Skeletal muscle satellite cell (primary cell): ENCODE measurements at regions not wholly inside any gene's neighbourhood (a gene's known extent, or its start where the extent isn't known, plus 50 kb on each side); places are given as distances from the start of the nearest gene placed in this dataset.
"Not testable (repeated sequence)": the region's sequence is repeated elsewhere in the genome, so short reads cannot be mapped to it uniquely, and the experiment has no call there.

Experiments used
- H3K27me3 ChIP-seq: 2 replicates; pipeline ENCODE4 v1.7.0; 2013; ENCODE audit warnings: low read length; ENCODE audit not compliant: control insufficient read depth, insufficient read depth
- H3K36me3 ChIP-seq: 2 replicates; pipeline ENCODE4 v1.7.0; 2013; ENCODE audit warnings: mild to moderate bottlenecking, control low read depth, low read length; ENCODE audit not compliant: insufficient read depth
- H3K4me1 ChIP-seq: 2 replicates; pipeline ENCODE4 v1.7.0; 2013; ENCODE audit warnings: low read length; ENCODE audit not compliant: control insufficient read depth, insufficient read depth
- H3K4me2 ChIP-seq: 2 replicates; pipeline ENCODE4 v1.7.0; 2013; ENCODE audit warnings: mild to moderate bottlenecking, low read length
- H3K4me3 ChIP-seq: 2 replicates; pipeline ENCODE4 v1.7.0; 2013; ENCODE audit warnings: low read length
- H3K9ac ChIP-seq: 2 replicates; pipeline ENCODE4 v1.7.0; 2013; ENCODE audit warnings: mild to moderate bottlenecking, low read depth, low read length, moderate library complexity
- H3K9me3 ChIP-seq: replicated peaks from 2 replicates; pipeline ENCODE4 v1.7.0; 2013; ENCODE audit warnings: mild to moderate bottlenecking, control low read depth, low read length

- H3K9ac ChIP-seq = no peak overlapping the region
- no peaks in the 10 kb centered on the region for H3K27me3 ChIP-seq
- H3K4me1 ChIP-seq = peaks cover 6% of the 10 kb centered on the region
- no peak overlapping the region for H3K4me2 ChIP-seq
- H3K4me3 ChIP-seq = no peak overlapping the region
- no peaks in the 10 kb centered on the region for H3K36me3 ChIP-seq
- no peaks in the 10 kb centered on the region for H3K9me3 ChIP-seq
Measured at GRCh38 chr12:104906695-104907094, 51.4 kb downstream of the SLC41A2 start.

GRCh38 chr12:104905446-104905845 is 52.6 kb downstream of the SLC41A2 start:
- not testable (repeated sequence) for H3K4me1 ChIP-seq, H3K4me3 ChIP-seq, H3K27me3 ChIP-seq, H3K36me3 ChIP-seq, H3K9ac ChIP-seq, H3K9me3 ChIP-seq, H3K4me2 ChIP-seq

GRCh38 chr12:104903648-104904423 is 54.3 kb downstream of the SLC41A2 start:
- no peaks in the 10 kb centered on the region for H3K27me3 ChIP-seq
- no peak overlapping the region for H3K4me3 ChIP-seq

GRCh38 chr12:104902125-104902524 is 56.0 kb downstream of the SLC41A2 start:
- H3K27me3 ChIP-seq = no peaks in the 10 kb centered on the region
- H3K36me3 ChIP-seq = no peaks in the 10 kb centered on the region
- no peak overlapping the region for H3K4me2 ChIP-seq
- H3K9ac ChIP-seq = no peak overlapping the region
- H3K4me1 ChIP-seq = no peaks in the 10 kb centered on the region
- H3K9me3 ChIP-seq = no peaks in the 10 kb centered on the region
- H3K4me3 ChIP-seq = no peak overlapping the region

More at GRCh38 chr12:104903648-104904423, 54.3 kb downstream of the SLC41A2 start:
- Histone ChIP-seq H3K4me1 (no peaks in the 10 kb centered on the region), H3K9ac (no peak overlapping the region), H3K9me3 (no peaks in the 10 kb centered on the region), H3K36me3 (no peaks in the 10 kb centered on the region), H3K4me2 (no peak overlapping the region)

- H3K4me1 ChIP-seq = no peaks in the 10 kb centered on the region
- no peaks in the 10 kb centered on the region for H3K27me3 ChIP-seq
- H3K4me3 ChIP-seq = no peak overlapping the region
- no peaks in the 10 kb centered on the region for H3K36me3 ChIP-seq
- H3K4me2 ChIP-seq = no peak overlapping the region
- no peaks in the 10 kb centered on the region for H3K9me3 ChIP-seq
- no peak overlapping the region for H3K9ac ChIP-seq
Measured at GRCh38 chr12:104896710-104897109, 61.4 kb downstream of the SLC41A2 start.

GRCh38 chr12:104896146-104896545 is 61.9 kb downstream of the SLC41A2 start:
- H3K27me3 ChIP-seq = no peaks in the 10 kb centered on the region
- H3K36me3 ChIP-seq = no peaks in the 10 kb centered on the region
- no peak overlapping the region for H3K4me2 ChIP-seq
- no peaks in the 10 kb centered on the region for H3K4me1 ChIP-seq
- H3K9me3 ChIP-seq = no peaks in the 10 kb centered on the region
- H3K9ac ChIP-seq = no peak overlapping the region
- H3K4me3 ChIP-seq = no peak overlapping the region

GRCh38 chr12:104895415-104895814 is 62.7 kb downstream of the SLC41A2 start:
- H3K9ac ChIP-seq = no peak overlapping the region
- no peaks in the 10 kb centered on the region for H3K9me3 ChIP-seq
- H3K4me3 ChIP-seq = no peak overlapping the region
- no peak overlapping the region for H3K4me2 ChIP-seq
- no peaks in the 10 kb centered on the region for H3K36me3 ChIP-seq
- no peaks in the 10 kb centered on the region for H3K27me3 ChIP-seq
- H3K4me1 ChIP-seq = no peaks in the 10 kb centered on the region

- H3K4me1 ChIP-seq = peaks cover 16% of the 10 kb centered on the region
- H3K4me2 ChIP-seq = no peak overlapping the region
- H3K27me3 ChIP-seq = no peaks in the 10 kb centered on the region
- H3K36me3 ChIP-seq = no peaks in the 10 kb centered on the region
- H3K9ac ChIP-seq = no peak overlapping the region
- H3K9me3 ChIP-seq = no peaks in the 10 kb centered on the region
- no peak overlapping the region for H3K4me3 ChIP-seq
Measured at GRCh38 chr12:104890476-104891096, 67.5 kb downstream of the SLC41A2 start.

GRCh38 chr12:104889735-104890134 is 68.4 kb downstream of the SLC41A2 start:
- H3K9me3 ChIP-seq = no peaks in the 10 kb centered on the region
- peaks cover 16% of the 10 kb centered on the region for H3K4me1 ChIP-seq
- no peaks in the 10 kb centered on the region for H3K27me3 ChIP-seq
- H3K4me3 ChIP-seq = no peak overlapping the region
- H3K9ac ChIP-seq = no peak overlapping the region
- H3K36me3 ChIP-seq = no peaks in the 10 kb centered on the region
- H3K4me2 ChIP-seq = no peak overlapping the region

- no peaks in the 10 kb centered on the region for H3K36me3 ChIP-seq
- H3K9ac ChIP-seq = no peak overlapping the region
- no peak overlapping the region for H3K4me3 ChIP-seq
- H3K4me1 ChIP-seq = peaks cover 16% of the 10 kb centered on the region
- H3K27me3 ChIP-seq = no peaks in the 10 kb centered on the region
- H3K9me3 ChIP-seq = no peaks in the 10 kb centered on the region
- H3K4me2 ChIP-seq = no peak overlapping the region
Measured at GRCh38 chr12:104888892-104889291, 69.2 kb downstream of the SLC41A2 start.

GRCh38 chr12:104888481-104888880 is 69.6 kb downstream of the SLC41A2 start:
- no peaks in the 10 kb centered on the region for H3K9me3 ChIP-seq
- peaks cover 16% of the 10 kb centered on the region for H3K4me1 ChIP-seq
- no peak overlapping the region for H3K9ac ChIP-seq
- H3K36me3 ChIP-seq = no peaks in the 10 kb centered on the region
- no peak overlapping the region for H3K4me3 ChIP-seq
- H3K27me3 ChIP-seq = no peaks in the 10 kb centered on the region
- no peak overlapping the region for H3K4me2 ChIP-seq

GRCh38 chr12:104887452-104887851 is 70.6 kb downstream of the SLC41A2 start:
- H3K9ac ChIP-seq = no peak overlapping the region
- no peak overlapping the region for H3K4me3 ChIP-seq
- H3K4me1 ChIP-seq = peaks cover 16% of the 10 kb centered on the region
- no peak overlapping the region for H3K4me2 ChIP-seq
- no peaks in the 10 kb centered on the region for H3K36me3 ChIP-seq
- H3K9me3 ChIP-seq = no peaks in the 10 kb centered on the region
- H3K27me3 ChIP-seq = no peaks in the 10 kb centered on the region
